SK-N-SH treated with all-trans-retinoic acid at 6 μM for 48 hours (cell line): ENCODE measurements at regions not wholly inside any gene's neighbourhood (a gene's known extent, or its start where the extent isn't known, plus 50 kb on each side); places are given as distances from the start of the nearest gene placed in this dataset.
"Not testable (repeated sequence)": the region's sequence is repeated elsewhere in the genome, so short reads cannot be mapped to it uniquely, and the experiment has no call there.

Experiments
- ATAC-seq: fragments of 200-7000 bp; cut with Tn5 transposase; 3 replicates; pipeline ENCODE4 v1.9.1; 2020; ENCODE audit warnings: mild to moderate bottlenecking, moderate library complexity
- ARNTL ChIP-seq: fragments of 450-650 bp; formaldehyde crosslinking; IDR thresholded peaks from 2 replicates; pipeline ENCODE4 v1.5.0; 2020; ENCODE audit warnings: low read depth, mild to moderate bottlenecking, moderate library complexity, borderline replicate concordance
- BACH2 ChIP-seq: fragments of 250-450 bp; sonication (Bioruptor Pico); IDR thresholded peaks from 2 replicates; pipeline ENCODE4 v1.9.0; 2021; ENCODE audit warnings: mild to moderate bottlenecking, borderline replicate concordance
- CREB5 ChIP-seq: fragments of 250-450 bp; sonication (Bioruptor Pico); IDR thresholded peaks from 2 replicates; pipeline ENCODE4 v1.5.1; 2020; ENCODE audit warnings: low read depth, mild to moderate bottlenecking, moderate library complexity
- CSDC2 ChIP-seq: fragments of 250-450 bp; sonication (Bioruptor Pico); IDR thresholded peaks from 2 replicates; pipeline ENCODE4 v1.5.0; 2020; ENCODE audit warnings: mild to moderate bottlenecking, moderate library complexity
- CSRNP3 ChIP-seq: fragments of 250-450 bp; sonication (Bioruptor Pico); IDR thresholded peaks from 2 replicates; pipeline ENCODE4 v1.5.1; 2021; ENCODE audit warnings: mild to moderate bottlenecking, moderate library complexity
- ESRRG ChIP-seq: fragments of 250-450 bp; sonication (Bioruptor Pico); IDR thresholded peaks from 2 replicates; pipeline ENCODE4 v1.6.1; 2021; ENCODE audit warnings: mild to moderate bottlenecking
- GLIS3 ChIP-seq: fragments of 250-450 bp; sonication (Bioruptor Pico); IDR thresholded peaks from 2 replicates; pipeline ENCODE4 v1.5.0; 2020; ENCODE audit warnings: mild to moderate bottlenecking, moderate library complexity
- ISL1 ChIP-seq: fragments of 250-450 bp; sonication (Bioruptor Pico); IDR thresholded peaks from 2 replicates; pipeline ENCODE4 v2.1.2; 2022; ENCODE audit warnings: mild to moderate bottlenecking, moderate library complexity
- OSR1 ChIP-seq: fragments of 250-450 bp; sonication (Bioruptor Pico); IDR thresholded peaks from 2 replicates; pipeline ENCODE4 v1.8.0; 2022; ENCODE audit warnings: moderate library complexity, mild to moderate bottlenecking, inconsistent platforms
- PATZ1 ChIP-seq: fragments of 250-450 bp; sonication (Bioruptor Pico); IDR thresholded peaks from 2 replicates; pipeline ENCODE4 v1.8.0; 2020; ENCODE audit warnings: mild to moderate bottlenecking, moderate library complexity, borderline replicate concordance
- POU6F1 ChIP-seq: fragments of 250-450 bp; sonication (Bioruptor Pico); IDR thresholded peaks from 2 replicates; pipeline ENCODE4 v1.8.0; 2021; ENCODE audit warnings: low read depth, mild to moderate bottlenecking, moderate library complexity, borderline replicate concordance
- PPARA ChIP-seq: fragments of 250-450 bp; sonication (Bioruptor Pico); IDR thresholded peaks from 2 replicates; pipeline ENCODE4 v1.5.0; 2020; ENCODE audit warnings: mild to moderate bottlenecking, borderline replicate concordance
- RARB ChIP-seq: fragments of 250-450 bp; sonication (Bioruptor Pico); IDR thresholded peaks from 2 replicates; pipeline ENCODE4 v1.8.0; 2021; ENCODE audit warnings: mild to moderate bottlenecking, moderate library complexity
- SNAI2 ChIP-seq: fragments of 250-450 bp; sonication (Bioruptor Pico); IDR thresholded peaks from 2 replicates; pipeline ENCODE4 v1.5.0; 2020; ENCODE audit warnings: mild to moderate bottlenecking, moderate library complexity
- TCF4 ChIP-seq: fragments of 250-450 bp; sonication (Bioruptor Pico); IDR thresholded peaks from 2 replicates; pipeline ENCODE4 v1.8.0; 2021; ENCODE audit warnings: mild to moderate bottlenecking, moderate library complexity, borderline replicate concordance
- TSHZ2 ChIP-seq: fragments of 250-450 bp; sonication (Bioruptor Pico); IDR thresholded peaks from 2 replicates; pipeline ENCODE4 v1.5.0; 2020; ENCODE audit warnings: mild to moderate bottlenecking, moderate library complexity
- ZC3H10 ChIP-seq: fragments of 250-450 bp; sonication (Bioruptor Pico); IDR thresholded peaks from 2 replicates; pipeline ENCODE4 v1.5.1; 2021; ENCODE audit warnings: mild to moderate bottlenecking, moderate library complexity
- ZFP3 ChIP-seq: fragments of 250-450 bp; sonication (Bioruptor Pico); IDR thresholded peaks from 2 replicates; pipeline ENCODE4 v1.5.0; 2020; ENCODE audit warnings: mild to moderate bottlenecking, moderate library complexity
- ZFP30 ChIP-seq: fragments of 450-650 bp; formaldehyde crosslinking; IDR thresholded peaks from 2 replicates; pipeline ENCODE4 v1.5.0; 2022; ENCODE audit warnings: mild to moderate bottlenecking, moderate library complexity
- ZNF565 ChIP-seq: fragments of 450-650 bp; formaldehyde crosslinking; conservative IDR thresholded peaks from 2 replicates; pipeline ENCODE4 v1.5.0; 2020; ENCODE audit warnings: low read depth, mild to moderate bottlenecking, moderate library complexity
- ZNF70 ChIP-seq: fragments of 450-650 bp; formaldehyde crosslinking; IDR thresholded peaks from 2 replicates; pipeline ENCODE4 v1.5.0; 2020; ENCODE audit warnings: mild to moderate bottlenecking, moderate library complexity

- no peak for TF ChIP-seq SNAI2 (CRISPR knock-in tag)
- no peak for TF ChIP-seq ZFP3 (CRISPR knock-in tag)
- TF ChIP-seq CSRNP3 (CRISPR knock-in tag), result no peak
- TF ChIP-seq PPARA (CRISPR knock-in tag), result no peak
- TF ChIP-seq, all 23 proteins: peak for 0
Observed at GRCh38 chr18:38644875-38645641, 1079.5 kb upstream of the CELF4 start.

GRCh38 chr18:38642711-38643110 is 1077.1 kb upstream of the CELF4 start:
- no peak for ATAC-seq
- TF ChIP-seq POU6F1 (CRISPR knock-in tag), result no peak
- TF ChIP-seq ZFP30 (CRISPR knock-in tag), result no peak
- TF ChIP-seq BACH2, result no peak
- TF ChIP-seq ZC3H10 (CRISPR knock-in tag), result no peak
- TF ChIP-seq CSRNP3 (CRISPR knock-in tag), result no peak
- TF ChIP-seq ISL1 (CRISPR knock-in tag), result no peak
- TF ChIP-seq ZNF565 (CRISPR knock-in tag), result no peak
- no peak for TF ChIP-seq ZNF70 (CRISPR knock-in tag)
- no peak for TF ChIP-seq CSDC2 (CRISPR knock-in tag)
- no peak for TF ChIP-seq ESRRG (CRISPR knock-in tag)
- no peak for TF ChIP-seq RARB
- TF ChIP-seq TCF4 (CRISPR knock-in tag), result no peak
- no peak for TF ChIP-seq TSHZ2 (CRISPR knock-in tag)
- no peak for TF ChIP-seq ZFP3 (CRISPR knock-in tag)
- TF ChIP-seq CREB5 (CRISPR knock-in tag), result no peak
- TF ChIP-seq SNAI2 (CRISPR knock-in tag), result no peak
- no peak for TF ChIP-seq GLIS3 (CRISPR knock-in tag)
- TF ChIP-seq PATZ1 (CRISPR knock-in tag), result no peak
- TF ChIP-seq OSR1, result no peak
- no peak for TF ChIP-seq ARNTL (CRISPR knock-in tag)
- TF ChIP-seq, all 23 proteins: peak for 0

More at GRCh38 chr18:38644875-38645641, 1079.5 kb upstream of the CELF4 start:
- no peak for ATAC-seq

- not testable (repeated sequence) for ATAC-seq
Observed at GRCh38 chr18:38639700-38640099, 1074.1 kb upstream of the CELF4 start.
